DOHH2 (cell line): ENCODE measurements at regions not wholly inside any gene's neighbourhood (a gene's known extent, or its start where the extent isn't known, plus 50 kb on each side); places are given as distances from the start of the nearest gene placed in this dataset.

Experiments
- H3F3A ChIP-seq: fragments of 200-600 bp; sonication (generic), shearing (Covaris generic); 2 replicates; pipeline ENCODE4 v1.6.0; 2016; ENCODE audit warnings: antibody characterized with exemption, mild to moderate bottlenecking; ENCODE audit not compliant: control insufficient read depth, insufficient read depth
- H3K27ac ChIP-seq: fragments of 200-600 bp; sonication (generic); 2 replicates; pipeline ENCODE4 v1.5.1; 2014; ENCODE audit warnings: low read depth, mild to moderate bottlenecking, low read length, moderate library complexity
- H3K27me3 ChIP-seq: fragments of 200-600 bp; sonication (generic); 2 replicates; pipeline ENCODE4 v1.6.1; 2014; ENCODE audit warnings: mild to moderate bottlenecking, low read length, mixed read lengths; ENCODE audit not compliant: control insufficient read depth
- H3K36me3 ChIP-seq: fragments of 200-600 bp; sonication (generic); 2 replicates; pipeline ENCODE4 v1.6.1; 2014; ENCODE audit warnings: mild to moderate bottlenecking, low read length, moderate library complexity, mixed read lengths; ENCODE audit not compliant: control insufficient read depth
- H3K4me1 ChIP-seq: fragments of 200-600 bp; sonication (generic); 2 replicates; pipeline ENCODE4 v1.6.1; 2014; ENCODE audit warnings: mild to moderate bottlenecking, low read length, mixed read lengths; ENCODE audit not compliant: control insufficient read depth
- H3K4me2 ChIP-seq: fragments of 200-600 bp; sonication (generic); 2 replicates; pipeline ENCODE4 v1.6.0; 2014; ENCODE audit warnings: mild to moderate bottlenecking, low read length, moderate library complexity
- H3K4me3 ChIP-seq: fragments of 200-600 bp; sonication (generic); 2 replicates; pipeline ENCODE4 v1.5.1; 2014; ENCODE audit warnings: mild to moderate bottlenecking, low read length, mixed read lengths
- H3K79me2 ChIP-seq: fragments of 200-600 bp; sonication (generic); 2 replicates; pipeline ENCODE4 v1.6.1; 2014; ENCODE audit warnings: mild to moderate bottlenecking, low read length, mixed read lengths; ENCODE audit not compliant: control insufficient read depth
- H3K9me2 ChIP-seq: fragments of 200-600 bp; sonication (generic); replicated peaks from 2 replicates; pipeline ENCODE4 v1.6.1; 2014; ENCODE audit warnings: mild to moderate bottlenecking, low read length, mixed read lengths; ENCODE audit not compliant: control insufficient read depth
- H3K9me3 ChIP-seq: fragments of 200-600 bp; sonication (generic); 2 replicates; pipeline ENCODE4 v1.6.1; 2014; ENCODE audit warnings: antibody characterized with exemption, low read length, mixed read lengths; ENCODE audit not compliant: control insufficient read depth, insufficient read depth
- H4K20me1 ChIP-seq: fragments of 200-600 bp; sonication (generic); 2 replicates; pipeline ENCODE4 v1.6.0; 2014; ENCODE audit warnings: low read depth, mild to moderate bottlenecking, antibody characterized with exemption, low read length, moderate library complexity; ENCODE audit not compliant: control insufficient read depth, insufficient read depth
- CTCF ChIP-seq: fragments of 200-600 bp; sonication (generic); IDR thresholded peaks from one replicate; pipeline ENCODE4 v1.5.1; 2014; ENCODE audit warnings: antibody characterized with exemption, mild to moderate bottlenecking, low read depth, low read length; ENCODE audit not compliant: poor library complexity, severe bottlenecking
- EZH2phosphoT487 ChIP-seq: fragments of 200-600 bp; sonication (generic); IDR thresholded peaks from 2 replicates; pipeline ENCODE4 v1.6.1; 2017; ENCODE audit warnings: borderline replicate concordance, mild to moderate bottlenecking, antibody characterized with exemption, low read length, moderate library complexity, mixed read lengths

- Histone ChIP-seq H3K27me3 (no peaks in the 10 kb centered on the region), H3K36me3 (no peaks in the 10 kb centered on the region), H3K9me3 (no peaks in the 10 kb centered on the region), H3K79me2 (no peaks in the 10 kb centered on the region), H4K20me1 (no peaks in the 10 kb centered on the region), H3K4me3 (no peak overlapping the region), H3K27ac (no peak overlapping the region), H3K9me2 (no peaks in the 10 kb centered on the region), H3F3A (no peaks in the 10 kb centered on the region), H3K4me2 (no peak overlapping the region), H3K4me1 (peaks cover 26% of the 10 kb centered on the region)
- no peak for TF ChIP-seq CTCF
Observed at GRCh38 chr12:32032205-32032810, 73.1 kb downstream of the RESF1 start.

GRCh38 chr12:32033406-32033805, 73.2 kb upstream of the BICD1 start:
- Histone ChIP-seq H3F3A (no peaks in the 10 kb centered on the region), H3K4me3 (no peak overlapping the region), H3K27me3 (no peaks in the 10 kb centered on the region), H3K36me3 (no peaks in the 10 kb centered on the region), H3K4me1 (peaks cover 15% of the 10 kb centered on the region), H4K20me1 (no peaks in the 10 kb centered on the region), H3K4me2 (no peak overlapping the region), H3K79me2 (no peaks in the 10 kb centered on the region), H3K9me3 (no peaks in the 10 kb centered on the region), H3K9me2 (no peaks in the 10 kb centered on the region), H3K27ac (no peak overlapping the region)
- TF ChIP-seq CTCF (no peak), EZH2phosphoT487 (no peak)

GRCh38 chr12:32034045-32034444, 72.6 kb upstream of the BICD1 start:
- H3K79me2 ChIP-seq = no peaks in the 10 kb centered on the region
- no peaks in the 10 kb centered on the region for H3K36me3 ChIP-seq
- no peak for TF ChIP-seq EZH2phosphoT487
- TF ChIP-seq CTCF = no peak
- no peaks in the 10 kb centered on the region for H4K20me1 ChIP-seq
- H3K27me3 ChIP-seq = no peaks in the 10 kb centered on the region
- no peak overlapping the region for H3K4me3 ChIP-seq
- no peaks in the 10 kb centered on the region for H3K9me3 ChIP-seq
- H3K4me1 ChIP-seq = peaks cover 13% of the 10 kb centered on the region
- no peak overlapping the region for H3K27ac ChIP-seq
- H3K4me2 ChIP-seq = no peak overlapping the region
- H3K9me2 ChIP-seq = no peaks in the 10 kb centered on the region
- H3F3A ChIP-seq = no peaks in the 10 kb centered on the region
